ENCODE measurements at regions not wholly inside any gene's neighbourhood (a gene's known extent, or its start where the extent isn't known, plus 50 kb on each side); places are given as distances from the start of the nearest gene placed in this dataset.

- no peaks in the 10 kb centered on the region for H3K9me3 ChIP-seq
- DNase-seq: no peak
- H3K36me3 ChIP-seq: no peaks in the 10 kb centered on the region
- H3K4me1 ChIP-seq: peaks cover 0 to 10% of the 10 kb centered on the region in 2 donors
- TF ChIP-seq POLR2A (IDR thresholded peaks at IDR 0.05): no peak
- no peak for TF ChIP-seq CTCF (IDR thresholded peaks at IDR 0.05)
- no peaks in the 10 kb centered on the region for H3K27me3 ChIP-seq
- intact Hi-C loops (cut with DNase I; ENCODE audit: low total_unique reads): no loop called here
- H3K4me3 ChIP-seq: no peak overlapping the region
- no peak overlapping the region for H3K27ac ChIP-seq
Observed at GRCh38 chr5:82360022-82360421, 81.9 kb upstream of the RPS23 start.

- intact Hi-C loops (cut with DNase I; ENCODE audit: low total_unique reads): no loop called here
- H3K27me3 ChIP-seq: no peaks in the 10 kb centered on the region
- no peaks in the 10 kb centered on the region for H3K9me3 ChIP-seq
- H3K4me3 ChIP-seq: no peak overlapping the region
- peaks cover 0 to 10% of the 10 kb centered on the region in 2 donors for H3K4me1 ChIP-seq
- no peak for TF ChIP-seq POLR2A (IDR thresholded peaks at IDR 0.05)
- H3K27ac ChIP-seq: peak overlapping the region in 1 of 2 donors; percentile 81
- no peak for DNase-seq
- no peaks in the 10 kb centered on the region for H3K36me3 ChIP-seq
Observed at GRCh38 chr5:82359272-82359671, 81.1 kb upstream of the RPS23 start.

GRCh38 chr5:82358457-82358856, 80.3 kb upstream of the RPS23 start:
- no peaks in the 10 kb centered on the region for H3K36me3 ChIP-seq
- H3K27ac ChIP-seq: peak overlapping the region; percentile 68 to 81
- no peaks in the 10 kb centered on the region for H3K27me3 ChIP-seq
- intact Hi-C loops (cut with DNase I; ENCODE audit: low total_unique reads): no loop called here
- no peak for TF ChIP-seq POLR2A (IDR thresholded peaks at IDR 0.05)
- TF ChIP-seq CTCF (IDR thresholded peaks at IDR 0.05): no peak
- no peak overlapping the region for H3K4me3 ChIP-seq
- DNase-seq: no peak
- H3K4me1 ChIP-seq: peaks cover 0 to 10% of the 10 kb centered on the region in 2 donors
- no peaks in the 10 kb centered on the region for H3K9me3 ChIP-seq

- peaks cover 0 to 10% of the 10 kb centered on the region in 2 donors for H3K4me1 ChIP-seq
Observed at GRCh38 chr5:82356808-82357671, 78.9 kb upstream of the RPS23 start.

GRCh38 chr5:82356021-82356420, 77.9 kb upstream of the RPS23 start:
- DNase-seq: no peak
- intact Hi-C loops (cut with DNase I; ENCODE audit: low total_unique reads): no loop called here
- Histone ChIP-seq H3K4me1 (peaks cover 0 to 10% of the 10 kb centered on the region in 2 donors), H3K36me3 (no peaks in the 10 kb centered on the region), H3K4me3 (no peak overlapping the region), H3K27ac (peak overlapping the region in 1 of 2 donors; percentile 68), H3K27me3 (no peaks in the 10 kb centered on the region), H3K9me3 (no peaks in the 10 kb centered on the region)
- TF ChIP-seq POLR2A (IDR thresholded peaks at IDR 0.05): no peak
- no peak for TF ChIP-seq CTCF (IDR thresholded peaks at IDR 0.05)

More at GRCh38 chr5:82356808-82357671, 78.9 kb upstream of the RPS23 start:
- Histone ChIP-seq H3K27ac (peak overlapping the region; percentile 68 to 81), H3K27me3 (no peaks in the 10 kb centered on the region), H3K4me3 (no peak overlapping the region), H3K36me3 (no peaks in the 10 kb centered on the region), H3K9me3 (no peaks in the 10 kb centered on the region)
- intact Hi-C loops (cut with DNase I; ENCODE audit: low total_unique reads): no loop called here
- TF ChIP-seq POLR2A (IDR thresholded peaks at IDR 0.05) (no peak), CTCF (IDR thresholded peaks at IDR 0.05) (no peak)
- peak; percentile 91 to 95 for DNase-seq

Measured in uterus (tissue), 3 donors.